Subcutaneous abdominal adipose tissue (tissue), 5 donors: ENCODE measurements at regions not wholly inside any gene's neighbourhood (a gene's known extent, or its start where the extent isn't known, plus 50 kb on each side); places are given as distances from the start of the nearest gene placed in this dataset.

Source experiments
- H3K27ac ChIP-seq: one replicate; pipeline ENCODE4 v1.7.0; 2013; ENCODE audit warnings: low read depth, mild to moderate bottlenecking, inconsistent platforms, low read length, moderate library complexity
- H3K27me3 ChIP-seq, 5 donors: one replicate each; pipeline ENCODE4 v1.7.0; 2013; ENCODE audit warnings: low read length in 5 of 5, inconsistent platforms in 1 of 5; ENCODE audit not compliant: control insufficient read depth in 5 of 5, insufficient read depth in 4 of 5
- H3K36me3 ChIP-seq, 5 donors: one replicate each; pipeline ENCODE4 v1.7.0; 2013; ENCODE audit warnings: low read length in 5 of 5; ENCODE audit not compliant: control insufficient read depth in 5 of 5, insufficient read depth in 5 of 5
- H3K4me1 ChIP-seq, 5 donors: one replicate each; pipeline ENCODE4 v1.7.0; 2013; ENCODE audit warnings: low read length in 5 of 5, mild to moderate bottlenecking in 3 of 5, moderate library complexity in 1 of 5; ENCODE audit not compliant: control insufficient read depth in 5 of 5, insufficient read depth in 5 of 5
- H3K4me3 ChIP-seq, 5 donors: one replicate each; pipeline ENCODE4 v1.7.0; 2013; ENCODE audit warnings: low read length in 5 of 5, low read depth in 1 of 5
- H3K9ac ChIP-seq, 5 donors: one replicate each; pipeline ENCODE4 v1.7.0; 2013; ENCODE audit warnings: low read length in 5 of 5, mild to moderate bottlenecking in 4 of 5, moderate library complexity in 3 of 5
- H3K9me3 ChIP-seq, 5 donors: one replicate each; pipeline ENCODE4 v1.7.0; 2013; ENCODE audit warnings: low read length in 5 of 5; ENCODE audit not compliant: control insufficient read depth in 5 of 5
- donor health status: healthy.
- donor health status: healthy.
- donor health status: healthy.
- donor health status: healthy.
- donor health status: healthy.

DNA sequence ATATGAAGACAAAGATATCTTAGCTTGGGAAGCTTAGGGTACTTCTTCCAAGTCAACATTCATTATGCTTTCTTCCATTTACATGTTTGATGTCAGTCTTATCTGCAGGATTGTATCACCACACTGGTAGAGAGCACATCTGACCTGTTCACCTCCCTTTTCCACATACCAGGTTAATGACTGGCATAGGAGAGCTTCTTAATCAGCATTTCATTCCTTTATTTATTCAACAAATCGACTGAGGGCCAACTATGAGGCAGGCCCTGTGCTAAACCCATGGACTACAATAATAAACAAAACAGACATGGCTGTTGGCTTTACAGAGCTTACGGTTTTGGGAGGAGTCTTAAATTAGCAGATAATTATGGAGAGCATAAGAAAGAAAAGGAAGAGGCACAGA lies 378.1 kb upstream of the CDH11 start:
- no peak overlapping the region for H3K27ac ChIP-seq
- H3K27me3 ChIP-seq = no peaks in the 10 kb centered on the region
- H3K36me3 ChIP-seq = no peaks in the 10 kb centered on the region
- no peak overlapping the region for H3K4me3 ChIP-seq
- H3K9ac ChIP-seq = no peak overlapping the region
- no peaks in the 10 kb centered on the region for H3K4me1 ChIP-seq
- H3K9me3 ChIP-seq = no peaks in the 10 kb centered on the region

DNA sequence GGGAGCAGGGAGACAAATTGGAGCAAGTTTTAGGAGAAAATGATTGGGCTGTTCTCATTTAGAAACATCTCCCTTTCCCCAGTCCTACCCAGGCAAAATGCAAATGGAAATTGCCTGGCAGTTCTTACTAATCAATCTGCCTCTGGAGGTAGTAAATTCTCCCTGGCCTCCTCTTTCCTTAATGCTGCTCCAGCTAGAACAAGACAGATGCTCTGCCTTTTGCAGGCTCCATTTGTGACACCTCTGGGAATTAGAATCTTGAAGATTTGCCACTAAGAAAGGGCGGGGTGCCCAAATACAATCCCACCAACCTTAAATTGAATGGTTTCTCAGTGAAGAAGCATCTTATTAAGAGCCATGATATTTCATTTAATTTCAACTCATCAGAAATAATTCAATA lies 377.7 kb upstream of the CDH11 start:
- Histone ChIP-seq H3K27me3 (no peaks in the 10 kb centered on the region), H3K9me3 (no peaks in the 10 kb centered on the region), H3K27ac (no peak overlapping the region), H3K4me1 (no peaks in the 10 kb centered on the region), H3K36me3 (no peaks in the 10 kb centered on the region), H3K9ac (no peak overlapping the region), H3K4me3 (no peak overlapping the region)

DNA sequence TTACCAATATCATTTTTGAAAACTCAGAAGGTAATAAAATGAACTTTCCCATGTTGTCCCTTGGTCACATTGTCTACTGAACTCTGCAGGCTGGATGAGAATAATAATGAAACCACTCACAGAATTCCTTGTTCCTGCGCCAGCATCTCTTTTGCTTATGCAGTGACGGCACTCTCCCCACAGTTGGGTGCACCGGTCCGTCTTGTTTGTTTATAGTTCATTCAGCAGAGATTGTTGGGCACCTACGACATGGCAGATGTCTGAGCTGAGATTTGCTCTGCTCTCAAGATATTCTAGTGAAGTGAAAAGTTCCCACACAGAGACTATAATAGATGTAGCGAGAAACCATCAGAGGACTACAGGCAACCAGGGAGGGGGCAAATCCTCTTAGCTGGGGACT lies 375.7 kb upstream of the CDH11 start:
- H3K9me3 ChIP-seq = no peaks in the 10 kb centered on the region
- no peaks in the 10 kb centered on the region for H3K27me3 ChIP-seq
- H3K27ac ChIP-seq = no peak overlapping the region
- no peaks in the 10 kb centered on the region for H3K4me1 ChIP-seq
- no peak overlapping the region for H3K9ac ChIP-seq
- no peak overlapping the region for H3K4me3 ChIP-seq
- no peaks in the 10 kb centered on the region for H3K36me3 ChIP-seq

DNA sequence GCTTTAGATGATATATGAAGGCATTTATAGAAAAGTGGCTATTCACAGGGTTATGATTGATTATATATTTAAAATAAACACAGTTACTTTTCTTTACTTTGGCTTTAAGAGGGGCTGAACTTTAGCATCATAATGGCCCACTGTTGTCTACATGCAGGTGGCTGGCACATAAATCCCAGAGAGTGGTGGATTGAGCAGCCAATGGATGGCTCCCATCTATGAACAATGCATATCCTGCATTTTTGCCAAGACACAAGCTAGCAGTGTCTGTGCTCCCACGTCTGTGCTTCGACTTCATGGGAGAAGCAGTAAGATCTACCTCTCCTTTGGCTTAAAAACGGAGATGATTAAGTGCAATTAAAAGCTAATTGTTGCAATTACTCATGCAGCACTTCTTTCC lies 373.2 kb upstream of the CDH11 start:
- H3K9ac ChIP-seq = no peak overlapping the region
- no peaks in the 10 kb centered on the region for H3K36me3 ChIP-seq
- H3K4me3 ChIP-seq = no peak overlapping the region
- H3K27ac ChIP-seq = no peak overlapping the region
- no peaks in the 10 kb centered on the region for H3K27me3 ChIP-seq
- no peaks in the 10 kb centered on the region for H3K4me1 ChIP-seq
- no peaks in the 10 kb centered on the region for H3K9me3 ChIP-seq

DNA sequence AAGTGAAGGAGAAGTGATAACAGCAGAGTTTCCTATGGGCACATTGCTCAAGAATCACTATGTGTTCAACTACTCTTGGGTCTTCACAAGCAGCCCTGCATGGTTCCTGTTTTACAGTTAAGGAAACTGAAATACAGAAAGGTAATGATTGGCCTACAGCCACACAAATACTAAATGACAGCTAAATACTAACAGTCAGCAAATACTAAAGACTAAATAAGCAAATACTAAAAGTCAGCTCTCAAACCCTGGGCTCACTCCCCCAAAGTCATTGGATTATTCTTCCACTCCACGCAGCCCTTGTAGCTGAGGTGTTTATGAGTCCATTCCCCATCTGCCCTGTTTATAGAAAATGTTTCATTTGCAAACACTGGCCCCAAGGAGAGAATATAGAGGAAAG lies 372.7 kb upstream of the CDH11 start:
- no peaks in the 10 kb centered on the region for H3K9me3 ChIP-seq
- H3K4me1 ChIP-seq = no peaks in the 10 kb centered on the region
- no peak overlapping the region for H3K4me3 ChIP-seq
- H3K27ac ChIP-seq = no peak overlapping the region
- H3K36me3 ChIP-seq = no peaks in the 10 kb centered on the region
- H3K9ac ChIP-seq = no peak overlapping the region
- H3K27me3 ChIP-seq = no peaks in the 10 kb centered on the region

DNA sequence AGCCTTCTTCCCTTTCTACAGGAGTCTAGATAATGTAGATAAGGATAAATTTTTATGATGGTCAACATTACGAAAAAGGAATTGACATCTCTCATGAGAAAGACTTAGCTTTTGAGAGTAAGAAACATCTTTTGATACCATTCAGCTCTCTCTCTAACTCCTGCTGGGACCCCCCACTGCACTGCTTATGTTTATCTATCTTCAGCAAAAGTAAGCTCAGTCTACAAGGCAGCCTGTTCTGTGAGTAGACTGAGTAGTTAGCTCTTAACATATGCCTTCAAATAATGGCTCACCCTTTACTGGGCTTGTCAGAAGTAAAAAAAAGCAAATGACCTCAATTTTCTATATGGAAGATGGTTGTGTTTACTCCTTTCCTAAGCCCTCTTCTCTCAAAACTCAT lies 372.2 kb upstream of the CDH11 start:
- Histone ChIP-seq H3K9me3 (no peaks in the 10 kb centered on the region), H3K27me3 (no peaks in the 10 kb centered on the region), H3K27ac (no peak overlapping the region), H3K4me3 (no peak overlapping the region), H3K9ac (no peak overlapping the region), H3K4me1 (no peaks in the 10 kb centered on the region), H3K36me3 (no peaks in the 10 kb centered on the region)

DNA sequence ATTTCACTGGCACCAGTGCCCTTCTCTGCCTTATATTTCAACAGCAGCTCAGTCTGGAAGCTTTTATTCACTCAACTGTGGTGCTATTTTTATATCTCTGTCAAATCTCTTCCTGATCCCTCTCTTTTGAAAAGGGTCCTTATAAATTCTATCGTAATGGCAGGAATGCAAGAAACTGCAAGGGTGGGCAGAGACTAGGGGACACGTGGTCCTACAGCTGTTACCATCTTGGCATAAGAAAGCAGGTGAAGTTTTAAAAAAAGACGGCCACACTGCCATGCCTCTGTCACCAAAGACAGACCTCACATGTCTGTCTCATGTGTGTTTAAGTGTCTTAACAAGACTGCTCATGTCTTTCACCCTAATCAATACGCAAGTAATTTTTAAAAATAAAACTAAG lies 368.4 kb upstream of the CDH11 start:
- Histone ChIP-seq H3K4me1 (no peaks in the 10 kb centered on the region), H3K27me3 (no peaks in the 10 kb centered on the region), H3K27ac (no peak overlapping the region), H3K9ac (no peak overlapping the region), H3K9me3 (no peaks in the 10 kb centered on the region), H3K4me3 (no peak overlapping the region), H3K36me3 (no peaks in the 10 kb centered on the region)

DNA sequence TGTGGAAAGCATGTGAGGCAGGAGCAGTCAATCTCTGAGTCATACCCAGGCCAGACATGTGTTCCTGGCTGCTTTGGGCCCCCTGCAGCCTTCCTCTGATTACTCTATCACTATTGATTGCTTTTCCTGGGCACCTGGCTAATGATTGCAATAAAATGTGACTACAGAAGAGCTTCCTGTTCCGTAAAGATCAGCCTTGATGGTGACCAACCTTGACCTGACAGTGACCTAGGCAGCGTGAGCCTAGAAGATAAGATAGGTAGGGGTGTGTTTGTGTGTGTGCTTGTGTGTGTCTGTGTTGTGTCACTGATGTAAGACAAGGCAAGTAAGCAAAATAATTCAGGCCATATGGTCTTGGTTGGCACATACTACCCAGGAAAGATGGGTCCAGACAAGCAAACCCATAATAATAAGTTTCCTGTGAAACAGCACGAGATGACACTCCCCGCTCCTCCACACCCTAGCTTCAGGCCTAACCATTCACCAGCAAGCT lies 367.7 kb upstream of the CDH11 start:
- no peak overlapping the region for H3K4me3 ChIP-seq
- no peaks in the 10 kb centered on the region for H3K4me1 ChIP-seq
- H3K9me3 ChIP-seq = no peaks in the 10 kb centered on the region
- no peaks in the 10 kb centered on the region for H3K27me3 ChIP-seq
- H3K36me3 ChIP-seq = no peaks in the 10 kb centered on the region
- H3K27ac ChIP-seq = no peak overlapping the region
- no peak overlapping the region for H3K9ac ChIP-seq

DNA sequence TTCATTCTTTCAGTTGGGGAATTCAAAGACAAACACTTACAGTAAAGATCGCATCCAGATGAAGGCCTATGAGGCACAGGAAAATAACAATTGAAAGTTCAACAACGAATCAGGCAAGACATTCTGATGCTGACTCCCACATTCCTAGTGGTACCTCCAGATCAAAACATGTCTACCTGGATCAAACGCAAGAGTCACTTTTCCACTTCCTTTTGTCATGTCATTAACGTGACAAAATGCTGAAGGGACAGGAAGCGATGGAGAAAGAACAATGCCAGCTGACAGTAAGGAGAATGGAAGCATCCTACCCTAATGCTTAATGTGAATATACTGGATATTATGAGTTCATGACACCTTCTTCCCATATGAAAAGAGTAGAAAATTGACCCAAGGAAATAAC lies 365.4 kb upstream of the CDH11 start:
- no peak overlapping the region for H3K27ac ChIP-seq

DNA sequence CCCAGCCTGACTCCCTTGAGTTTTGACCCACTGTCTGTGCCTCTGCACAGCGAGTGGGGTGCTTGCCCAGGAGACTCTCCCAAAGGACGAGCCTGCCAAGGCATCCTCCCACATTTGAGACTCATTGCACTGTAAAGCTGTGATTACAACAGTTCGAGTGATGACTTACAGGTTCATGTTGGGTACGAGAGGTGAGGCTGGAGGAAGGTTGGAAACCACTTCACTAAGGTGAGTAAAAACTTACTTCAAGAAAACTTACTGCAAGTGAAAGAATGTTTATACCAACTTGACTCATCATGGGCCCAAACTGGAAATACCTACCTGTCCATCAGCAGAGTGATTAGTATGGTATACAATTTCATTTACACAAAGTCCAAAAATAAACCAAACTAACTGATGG lies 360.1 kb upstream of the CDH11 start:
- H3K9me3 ChIP-seq = no peaks in the 10 kb centered on the region
- no peaks in the 10 kb centered on the region for H3K4me1 ChIP-seq

More for the DNA sequence above, 365.4 kb upstream of the CDH11 start:
- H3K9ac ChIP-seq = no peak overlapping the region
- H3K36me3 ChIP-seq = no peaks in the 10 kb centered on the region
- no peaks in the 10 kb centered on the region for H3K4me1 ChIP-seq
- no peaks in the 10 kb centered on the region for H3K9me3 ChIP-seq
- H3K4me3 ChIP-seq = no peak overlapping the region
- H3K27me3 ChIP-seq = no peaks in the 10 kb centered on the region

More for the DNA sequence above, 360.1 kb upstream of the CDH11 start:
- no peak overlapping the region for H3K9ac ChIP-seq
- no peaks in the 10 kb centered on the region for H3K27me3 ChIP-seq
- no peak overlapping the region for H3K27ac ChIP-seq
- no peak overlapping the region for H3K4me3 ChIP-seq
- H3K36me3 ChIP-seq = no peaks in the 10 kb centered on the region
